Loucy (cell line): ENCODE measurements at regions not wholly inside any gene's neighbourhood (a gene's known extent, or its start where the extent isn't known, plus 50 kb on each side); places are given as distances from the start of the nearest gene placed in this dataset.

Experiments
- H2AFZ ChIP-seq: fragments of 200-600 bp; sonication (generic); 2 replicates; pipeline ENCODE4 v1.6.0; 2016; ENCODE audit warnings: antibody characterized with exemption, mild to moderate bottlenecking, low read length, moderate library complexity
- H3F3A ChIP-seq: fragments of 200-600 bp; 2 replicates; pipeline ENCODE4 v1.6.0; 2016; ENCODE audit warnings: antibody characterized with exemption, low read depth, mild to moderate bottlenecking
- H3K27me3 ChIP-seq: fragments of 200-600 bp; sonication (generic); 2 replicates; pipeline ENCODE4 v1.6.1; 2014; ENCODE audit warnings: low read length, mild to moderate bottlenecking; ENCODE audit not compliant: insufficient read depth, poor library complexity, severe bottlenecking
- H3K36me3 ChIP-seq: fragments of 200-600 bp; sonication (generic); 2 replicates; pipeline ENCODE4 v1.6.1; 2016; ENCODE audit warnings: low read length; ENCODE audit not compliant: insufficient read depth
- H3K4me1 ChIP-seq: fragments of 200-600 bp; sonication (generic); 2 replicates; pipeline ENCODE4 v1.5.1; 2014; ENCODE audit warnings: low read length, mild to moderate bottlenecking; ENCODE audit not compliant: insufficient read depth, poor library complexity, severe bottlenecking
- H3K4me2 ChIP-seq: fragments of 200-600 bp; sonication (generic); 2 replicates; pipeline ENCODE4 v1.6.0; 2014; ENCODE audit warnings: antibody characterized with exemption, low read length, low read depth, mild to moderate bottlenecking; ENCODE audit not compliant: poor library complexity, severe bottlenecking
- H3K4me3 ChIP-seq: fragments of 200-600 bp; sonication (generic); 2 replicates; pipeline ENCODE4 v1.5.1; 2014; ENCODE audit warnings: low read length, mild to moderate bottlenecking, mixed read lengths; ENCODE audit not compliant: poor library complexity, severe bottlenecking
- H3K79me2 ChIP-seq: fragments of 200-600 bp; sonication (generic); 2 replicates; pipeline ENCODE4 v1.6.1; 2014; ENCODE audit warnings: low read length; ENCODE audit not compliant: insufficient read depth
- H3K9ac ChIP-seq: fragments of 200-600 bp; sonication (generic); 2 replicates; pipeline ENCODE4 v1.6.0; 2014; ENCODE audit warnings: mild to moderate bottlenecking, low read depth, low read length, moderate library complexity; ENCODE audit not compliant: poor library complexity, severe bottlenecking
- H3K9me2 ChIP-seq: fragments of 200-600 bp; sonication (generic); replicated peaks from 2 replicates; pipeline ENCODE4 v1.6.1; 2016; ENCODE audit warnings: low read depth, low read length, mixed read lengths
- H3K9me3 ChIP-seq: fragments of 200-600 bp; sonication (generic); 2 replicates; pipeline ENCODE4 v1.6.1; 2014; ENCODE audit warnings: mild to moderate bottlenecking, antibody characterized with exemption, low read length, low read depth; ENCODE audit not compliant: insufficient read depth
- H4K20me1 ChIP-seq: fragments of 200-600 bp; sonication (generic); 2 replicates; pipeline ENCODE4 v1.6.0; 2014; ENCODE audit warnings: antibody characterized with exemption, low read length, mild to moderate bottlenecking; ENCODE audit not compliant: insufficient read depth, poor library complexity, severe bottlenecking
- EZH2phosphoT487 ChIP-seq: fragments of 200-600 bp; IDR thresholded peaks from 2 replicates; pipeline ENCODE4 v1.6.1; 2018; ENCODE audit warnings: antibody characterized with exemption, mild to moderate bottlenecking, moderate library complexity, borderline replicate concordance
- TF ChIP-seq, protein P1 (sequence below): fragments of 200-600 bp; sonication (generic); conservative IDR thresholded peaks from 2 replicates; pipeline ENCODE4 v1.5.1; 2014; ENCODE audit warnings: mild to moderate bottlenecking, antibody characterized with exemption, low read length

- H3K4me2 ChIP-seq, result no peak overlapping the region
- H3K9ac ChIP-seq, result no peak overlapping the region
- no peaks in the 10 kb centered on the region for H3F3A ChIP-seq
- no peaks in the 10 kb centered on the region for H3K9me2 ChIP-seq
- H3K36me3 ChIP-seq, result no peaks in the 10 kb centered on the region
- no peaks in the 10 kb centered on the region for H3K27me3 ChIP-seq
- H3K79me2 ChIP-seq, result no peaks in the 10 kb centered on the region
- no peaks in the 10 kb centered on the region for H4K20me1 ChIP-seq
- TF ChIP-seq, protein P1, sequence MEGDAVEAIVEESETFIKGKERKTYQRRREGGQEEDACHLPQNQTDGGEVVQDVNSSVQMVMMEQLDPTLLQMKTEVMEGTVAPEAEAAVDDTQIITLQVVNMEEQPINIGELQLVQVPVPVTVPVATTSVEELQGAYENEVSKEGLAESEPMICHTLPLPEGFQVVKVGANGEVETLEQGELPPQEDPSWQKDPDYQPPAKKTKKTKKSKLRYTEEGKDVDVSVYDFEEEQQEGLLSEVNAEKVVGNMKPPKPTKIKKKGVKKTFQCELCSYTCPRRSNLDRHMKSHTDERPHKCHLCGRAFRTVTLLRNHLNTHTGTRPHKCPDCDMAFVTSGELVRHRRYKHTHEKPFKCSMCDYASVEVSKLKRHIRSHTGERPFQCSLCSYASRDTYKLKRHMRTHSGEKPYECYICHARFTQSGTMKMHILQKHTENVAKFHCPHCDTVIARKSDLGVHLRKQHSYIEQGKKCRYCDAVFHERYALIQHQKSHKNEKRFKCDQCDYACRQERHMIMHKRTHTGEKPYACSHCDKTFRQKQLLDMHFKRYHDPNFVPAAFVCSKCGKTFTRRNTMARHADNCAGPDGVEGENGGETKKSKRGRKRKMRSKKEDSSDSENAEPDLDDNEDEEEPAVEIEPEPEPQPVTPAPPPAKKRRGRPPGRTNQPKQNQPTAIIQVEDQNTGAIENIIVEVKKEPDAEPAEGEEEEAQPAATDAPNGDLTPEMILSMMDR, result no peak
- TF ChIP-seq EZH2phosphoT487, result no peak
- H3K4me1 ChIP-seq, result no peaks in the 10 kb centered on the region
- H3K9me3 ChIP-seq, result no peaks in the 10 kb centered on the region
- H3K4me3 ChIP-seq, result no peak overlapping the region
- H2AFZ ChIP-seq, result no peak overlapping the region
Measured at GRCh38 chr14:101464984-101465794, 96.1 kb upstream of the DIO3 start.

GRCh38 chr14:101465795-101466448 lies 95.4 kb upstream of the DIO3 start:
- TF ChIP-seq EZH2phosphoT487, result no peak
- TF ChIP-seq, protein P1, result no peak
- Histone ChIP-seq H3K9ac (no peak overlapping the region), H3K9me3 (no peaks in the 10 kb centered on the region), H4K20me1 (no peaks in the 10 kb centered on the region), H2AFZ (no peak overlapping the region), H3K9me2 (no peaks in the 10 kb centered on the region), H3K4me3 (no peak overlapping the region), H3F3A (no peaks in the 10 kb centered on the region), H3K4me2 (no peak overlapping the region), H3K36me3 (no peaks in the 10 kb centered on the region), H3K27me3 (no peaks in the 10 kb centered on the region), H3K4me1 (no peaks in the 10 kb centered on the region), H3K79me2 (no peaks in the 10 kb centered on the region)

DNA sequence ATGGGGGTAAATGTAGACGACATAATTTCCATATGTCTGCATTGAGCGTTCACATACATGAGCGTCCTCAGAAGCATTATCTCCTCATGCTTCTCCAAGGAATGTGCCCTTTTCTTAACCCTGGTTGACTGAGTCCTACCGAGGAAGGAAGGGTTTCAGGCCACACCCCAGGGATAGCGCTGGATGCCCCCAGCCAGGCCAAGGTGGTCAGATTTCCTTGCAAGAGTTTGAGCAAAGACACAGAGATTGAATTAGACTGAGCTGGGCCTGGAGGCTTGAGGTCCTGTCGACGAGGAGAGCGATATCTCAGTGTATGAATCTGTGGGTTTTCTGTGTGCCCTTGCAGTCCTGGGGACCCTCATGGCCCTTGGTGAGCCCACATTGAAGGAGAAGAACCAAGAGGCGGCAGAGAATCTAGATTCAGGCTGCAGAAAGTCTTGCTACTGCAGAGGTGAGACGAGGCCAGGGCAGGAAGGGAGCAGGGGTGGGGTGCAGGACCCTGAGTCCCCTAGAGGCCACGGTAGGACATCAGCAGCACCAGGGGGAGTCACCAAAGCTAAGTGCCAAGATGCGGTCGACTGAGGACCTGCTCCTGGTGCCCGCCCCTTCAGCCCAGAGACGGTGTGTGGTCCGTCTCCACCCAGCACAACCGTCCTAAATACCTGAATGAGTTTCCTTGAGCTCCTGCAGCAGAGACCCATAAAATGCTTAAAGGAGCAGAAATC lies 94.7 kb upstream of the DIO3 start:
- no peaks in the 10 kb centered on the region for H3K9me3 ChIP-seq
- H3K79me2 ChIP-seq, result no peaks in the 10 kb centered on the region
- no peaks in the 10 kb centered on the region for H3K36me3 ChIP-seq
- H3K9me2 ChIP-seq, result no peaks in the 10 kb centered on the region
- H4K20me1 ChIP-seq, result no peaks in the 10 kb centered on the region
- TF ChIP-seq, protein P1, result no peak
- no peak for TF ChIP-seq EZH2phosphoT487
- H3K27me3 ChIP-seq, result no peaks in the 10 kb centered on the region
- no peak overlapping the region for H2AFZ ChIP-seq
- no peaks in the 10 kb centered on the region for H3K4me1 ChIP-seq
- H3K9ac ChIP-seq, result no peak overlapping the region
- no peaks in the 10 kb centered on the region for H3F3A ChIP-seq
- H3K4me3 ChIP-seq, result no peak overlapping the region
- H3K4me2 ChIP-seq, result no peak overlapping the region
